HG03520 (cell line): ENCODE measurements at regions not wholly inside any gene's neighbourhood (a gene's known extent, or its start where the extent isn't known, plus 50 kb on each side); places are given as distances from the start of the nearest gene placed in this dataset.
"Not testable (repeated sequence)": the region's sequence is repeated elsewhere in the genome, so short reads cannot be mapped to it uniquely, and the experiment has no call there.

Source experiments
- ATAC-seq: cut with Tn5 transposase; IDR thresholded peaks from one replicate; pipeline ENCODE4 v1.9.1; 2021; ENCODE audit warnings: mild to moderate bottlenecking, moderate library complexity; ENCODE audit not compliant: unreplicated experiment

DNA sequence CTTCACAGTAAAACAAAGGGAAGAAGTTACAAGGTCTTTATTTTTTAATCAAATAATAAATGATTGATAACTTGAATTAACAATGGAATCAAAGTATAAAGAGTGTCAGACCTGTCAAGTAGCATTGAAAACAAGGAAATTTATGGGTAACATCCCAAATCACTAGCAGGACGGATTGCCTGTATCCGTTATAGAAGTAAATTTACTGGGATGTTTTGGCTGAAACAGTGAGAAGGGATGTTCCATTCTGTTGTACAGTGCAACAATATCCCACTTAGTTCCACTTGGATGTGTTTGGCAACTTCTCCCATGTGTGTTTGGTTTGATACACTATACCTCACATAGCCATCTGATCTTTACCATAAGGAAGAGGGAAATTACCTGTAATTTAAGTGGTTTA lies 421.0 kb upstream of the CHD1 start:
- ATAC-seq, result no peak

GRCh38 chr5:99348597-99348996 lies 419.8 kb upstream of the CHD1 start:
- no peak for ATAC-seq

DNA sequence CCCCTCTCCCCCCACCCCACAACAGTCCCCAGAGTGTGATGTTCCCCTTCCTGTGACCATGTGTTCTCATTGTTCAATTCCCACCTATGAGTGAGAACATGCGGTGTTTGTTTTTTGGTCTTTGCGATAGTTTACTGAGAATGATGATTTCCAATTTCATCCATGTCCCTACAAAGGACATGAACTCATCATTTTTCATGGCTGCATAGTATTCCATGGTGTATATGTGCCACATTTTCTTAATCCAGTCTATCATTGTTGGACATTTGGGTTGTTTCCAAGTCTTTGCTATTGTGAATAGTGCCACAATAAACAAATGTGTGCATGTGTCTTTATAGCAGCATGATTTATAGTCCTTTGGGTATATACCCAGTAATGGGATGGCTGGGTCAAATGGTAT lies 411.0 kb upstream of the CHD1 start:
- ATAC-seq, result not testable (repeated sequence)

GRCh38 chr5:99334936-99335335 lies 406.1 kb upstream of the CHD1 start:
- no peak for ATAC-seq

- no peak for ATAC-seq
These were observed 402.3 kb upstream of the CHD1 start for GRCh38 chr5:99331061-99331460.

DNA sequence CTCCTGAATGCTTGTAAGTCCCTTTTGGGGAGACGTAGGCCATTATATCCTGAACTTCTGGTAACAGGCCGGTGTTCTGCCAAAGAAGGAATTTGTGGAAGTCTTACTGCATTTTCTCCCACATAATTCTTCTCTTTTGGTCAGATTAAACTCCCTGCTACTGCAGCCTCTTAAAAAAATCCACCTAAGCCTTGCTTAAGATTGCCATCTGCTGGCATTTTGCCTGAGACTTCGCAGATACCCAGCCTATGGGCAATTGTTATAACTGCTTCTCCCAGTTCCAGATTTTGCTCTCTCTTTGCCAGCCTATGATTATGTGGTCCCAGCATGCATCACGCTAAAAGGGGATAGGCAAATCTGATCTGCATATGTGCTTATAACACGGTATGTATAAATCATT lies 391.6 kb upstream of the CHD1 start:
- ATAC-seq, result no peak

DNA sequence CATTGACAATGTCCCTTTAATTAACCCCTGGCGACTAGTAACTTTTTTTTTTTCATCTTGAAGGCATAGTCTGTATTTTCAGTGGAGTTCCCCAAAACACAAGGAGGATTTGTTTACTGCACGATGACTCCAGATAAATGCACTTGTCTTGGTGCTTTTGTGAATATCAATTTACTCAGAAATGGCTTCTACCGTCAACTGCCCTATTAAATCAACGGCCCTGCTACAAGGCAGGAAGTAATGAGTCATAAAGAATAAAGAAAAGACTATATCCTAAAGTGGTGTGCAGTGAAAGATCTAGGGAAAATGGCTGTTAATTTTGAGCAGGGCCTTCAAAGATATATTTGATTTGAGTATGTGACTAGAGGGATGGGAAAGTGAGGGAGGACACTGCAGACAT lies 388.3 kb upstream of the CHD1 start:
- no peak for ATAC-seq

DNA sequence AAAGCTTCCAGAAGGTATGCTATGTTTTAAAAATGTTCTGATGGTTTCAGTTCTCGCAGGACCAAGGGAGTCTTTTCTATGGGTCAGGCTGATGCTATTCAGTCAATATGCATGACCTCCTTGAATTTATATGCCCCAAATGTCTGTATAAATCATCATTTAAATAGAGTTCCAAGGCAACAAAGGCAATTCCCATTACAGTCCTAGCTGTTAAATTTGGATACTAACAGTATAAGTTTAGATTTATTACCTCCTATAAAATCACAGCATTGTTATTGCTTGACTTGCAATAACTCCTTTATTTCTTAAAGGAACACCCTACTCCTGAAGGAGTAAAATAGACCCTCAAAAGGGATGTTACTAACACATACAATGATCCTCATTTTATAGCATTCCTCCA lies 387.7 kb upstream of the CHD1 start:
- ATAC-seq, result no peak

GRCh38 chr5:99315413-99316183 lies 386.8 kb upstream of the CHD1 start:
- ATAC-seq, result no peak

DNA sequence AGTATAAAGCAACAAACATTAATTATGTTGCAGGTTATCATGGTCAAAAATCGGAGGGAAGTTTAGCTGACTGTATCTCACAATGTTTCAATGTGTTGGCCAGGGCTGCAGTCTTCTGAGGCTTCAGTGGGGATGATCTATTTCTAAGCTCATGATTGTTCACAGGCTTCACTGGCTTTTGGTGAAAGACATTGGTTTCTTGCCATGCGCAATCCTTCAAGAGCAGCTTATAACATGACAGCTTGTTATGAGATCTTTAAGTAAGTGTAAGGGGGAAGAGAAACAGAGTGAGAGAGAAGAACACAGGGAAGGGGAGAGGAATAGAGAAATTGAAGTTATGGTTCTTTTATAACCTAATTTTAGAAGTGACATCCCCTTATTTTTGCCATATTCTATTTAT lies 385.9 kb upstream of the CHD1 start:
- ATAC-seq, result no peak

- no peak for ATAC-seq
These were observed 379.3 kb upstream of the CHD1 start for GRCh38 chr5:99308131-99308530.

DNA sequence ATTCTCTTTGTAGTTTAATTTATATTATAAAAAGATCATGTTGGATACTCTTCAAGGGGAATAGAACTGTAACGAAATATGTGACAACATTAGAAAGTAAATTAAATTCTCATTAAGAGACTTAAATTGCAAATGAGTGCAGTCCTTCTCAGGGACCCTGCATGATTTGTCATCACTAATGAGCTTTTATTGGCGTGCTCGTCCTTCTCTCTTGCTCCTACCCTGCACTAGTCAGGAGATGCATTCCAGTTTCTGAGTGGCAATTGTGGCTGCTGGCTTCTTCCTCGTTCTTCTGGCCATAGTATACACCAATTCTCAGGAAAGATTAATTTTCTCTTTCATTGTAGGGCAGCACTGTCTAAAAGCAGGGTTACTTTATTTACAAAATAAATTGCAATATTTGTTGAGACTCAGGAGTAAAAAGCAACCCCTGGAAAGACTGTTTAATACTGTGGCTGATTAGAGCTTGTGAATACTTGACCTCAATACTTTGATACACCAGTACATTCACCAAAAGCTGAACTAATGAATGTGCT lies 376.3 kb upstream of the CHD1 start:
- no peak for ATAC-seq

DNA sequence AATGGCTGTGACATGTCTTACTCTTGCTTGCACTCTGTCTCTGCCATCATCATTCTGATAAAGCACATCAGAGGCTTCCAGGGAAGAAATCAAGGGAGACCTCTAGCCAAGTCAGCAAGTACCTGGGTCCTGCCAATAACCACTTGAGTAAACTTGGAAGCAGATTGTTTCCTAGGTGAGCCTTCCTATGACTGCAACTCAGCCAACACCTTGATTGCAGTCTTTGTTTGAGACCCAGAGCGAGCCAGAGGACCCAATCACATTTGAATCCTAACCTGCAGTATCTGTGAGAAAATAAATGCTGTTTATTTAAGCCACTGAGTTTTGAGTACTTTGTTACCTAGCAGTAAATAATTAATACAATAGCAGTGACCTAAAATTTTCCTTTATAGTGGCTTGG lies 356.8 kb upstream of the CHD1 start:
- no peak for ATAC-seq

DNA sequence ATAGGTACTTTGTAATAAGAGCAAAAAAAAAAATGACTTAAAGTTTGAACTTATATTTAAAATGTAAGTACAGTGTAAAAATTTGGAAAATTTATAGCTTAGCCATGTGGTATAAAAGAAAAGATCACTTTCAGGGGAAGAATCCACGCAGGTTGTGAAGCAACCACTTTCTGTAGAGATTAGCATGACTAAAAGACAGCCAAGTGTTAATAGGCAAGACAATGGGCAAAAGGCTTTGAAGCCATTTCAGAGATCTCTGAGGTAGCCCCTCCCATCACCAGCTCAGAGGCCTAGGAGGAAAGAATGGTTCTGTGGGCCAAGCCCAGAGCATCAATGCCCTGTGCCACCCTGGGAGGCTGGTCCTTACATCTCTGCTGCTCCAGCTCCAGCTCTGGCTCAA lies 346.3 kb upstream of the CHD1 start:
- ATAC-seq, result no peak

GRCh38 chr5:99272576-99272975 lies 343.8 kb upstream of the CHD1 start:
- no peak for ATAC-seq

DNA sequence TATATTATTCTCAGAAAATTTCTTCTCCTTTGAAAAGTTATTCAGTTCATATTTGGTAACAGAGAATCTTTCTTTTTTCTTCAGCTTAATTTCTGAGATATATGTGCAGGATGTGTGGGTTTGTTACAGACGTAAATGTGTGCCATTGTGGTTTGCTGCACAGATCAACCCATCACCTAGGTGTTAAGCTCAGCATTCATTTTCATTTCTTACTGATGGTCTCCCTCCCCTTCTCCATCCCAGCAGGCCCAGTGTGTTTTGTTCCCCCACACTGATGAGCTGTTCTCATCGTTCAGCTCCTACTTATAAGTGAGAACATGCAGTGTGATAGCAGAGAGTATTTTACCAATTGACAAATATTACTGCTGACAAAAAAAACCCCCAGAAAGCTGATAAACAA lies 330.0 kb upstream of the CHD1 start:
- ATAC-seq, result no peak

GRCh38 chr5:99248066-99248465 lies 319.3 kb upstream of the CHD1 start:
- no peak for ATAC-seq

DNA sequence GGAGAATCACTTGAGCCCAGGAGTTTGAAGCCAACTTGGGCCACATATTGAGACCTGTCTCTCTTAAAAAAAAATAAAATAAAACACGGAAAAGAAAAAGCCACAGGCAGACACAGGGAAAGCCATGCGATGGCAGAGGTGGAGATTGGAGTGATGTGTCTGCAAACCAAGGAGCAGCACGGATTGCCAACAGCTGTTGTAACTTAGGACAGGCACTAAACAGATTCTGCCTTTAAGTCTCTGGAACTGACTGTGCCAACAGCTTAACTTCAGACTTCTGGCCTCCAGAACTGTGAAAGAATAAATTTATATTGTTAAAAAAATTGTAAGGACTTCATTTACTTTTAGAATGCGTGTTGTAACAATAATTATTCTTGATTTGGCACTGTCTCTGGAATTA lies 318.5 kb upstream of the CHD1 start:
- no peak for ATAC-seq

- ATAC-seq, result no peak
These were observed 314.3 kb upstream of the CHD1 start for GRCh38 chr5:99243111-99243510.

DNA sequence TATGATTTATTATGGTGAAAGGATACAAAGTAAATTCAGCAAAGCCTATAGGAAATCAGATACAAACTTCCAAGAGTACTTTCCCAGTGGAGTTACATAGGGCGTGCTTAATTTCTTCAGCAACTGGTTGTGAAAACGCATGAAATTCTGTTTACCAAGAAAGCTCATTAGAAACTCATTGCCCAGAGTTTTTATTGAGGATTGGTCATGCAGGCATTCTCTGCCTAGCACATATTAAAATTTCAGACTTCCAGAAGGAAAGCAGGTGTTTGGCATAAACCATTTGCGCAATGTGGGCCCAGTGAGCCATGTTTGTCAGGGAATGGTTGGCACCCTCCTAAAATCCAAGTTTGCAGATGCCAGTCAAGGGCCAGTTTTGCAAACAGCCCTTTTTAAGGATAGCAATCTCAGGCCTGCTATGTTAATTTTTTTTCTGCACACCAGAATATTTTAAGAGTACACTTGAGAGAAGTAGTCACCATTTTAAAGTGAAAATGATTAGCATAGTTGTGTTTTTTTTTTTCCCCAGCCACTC lies 311.1 kb upstream of the CHD1 start:
- ATAC-seq, result no peak

- ATAC-seq, result no peak
These were observed 262.5 kb upstream of the CHD1 start for GRCh38 chr5:99191206-99191745.

- no peak for ATAC-seq
These were observed 258.8 kb upstream of the CHD1 start for GRCh38 chr5:99187611-99188010.
